ENCODE measurements at regions not wholly inside any gene's neighbourhood (a gene's known extent, or its start where the extent isn't known, plus 50 kb on each side); places are given as distances from the start of the nearest gene placed in this dataset.

- no peak for DNase-seq (ENCODE audit: low spot score)
Measured at GRCh38 chr6:22808466-22808865, 239.1 kb downstream of the HDGFL1 start.

- DNase-seq (ENCODE audit: low spot score) = no peak
Measured at GRCh38 chr6:22809370-22809769, 240.0 kb downstream of the HDGFL1 start.

DNA sequence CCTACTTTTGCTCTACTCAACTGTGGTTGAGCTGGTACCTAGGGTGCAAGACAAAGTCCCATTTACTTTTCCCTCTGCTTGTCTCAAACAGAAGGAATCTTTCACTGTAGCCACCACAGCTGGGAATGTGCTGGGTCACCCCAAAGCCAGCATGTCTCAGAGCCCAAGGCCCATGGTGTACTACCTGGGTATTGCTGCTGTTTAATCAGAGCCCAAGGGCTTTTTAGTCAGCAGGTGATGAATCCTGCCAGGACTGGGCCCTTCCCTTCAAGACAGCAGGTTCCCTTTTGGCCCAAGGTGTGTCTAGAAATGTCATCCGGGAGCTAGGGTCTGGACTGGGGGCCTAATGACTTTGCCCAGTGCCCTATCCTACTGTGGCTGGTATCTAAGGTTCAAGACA lies 249.8 kb downstream of the HDGFL1 start:
- no peak for DNase-seq (ENCODE audit: low spot score)

- DNase-seq (ENCODE audit: low spot score) = no peak
Measured at GRCh38 chr6:22821664-22822320, 252.4 kb downstream of the HDGFL1 start.

DNA sequence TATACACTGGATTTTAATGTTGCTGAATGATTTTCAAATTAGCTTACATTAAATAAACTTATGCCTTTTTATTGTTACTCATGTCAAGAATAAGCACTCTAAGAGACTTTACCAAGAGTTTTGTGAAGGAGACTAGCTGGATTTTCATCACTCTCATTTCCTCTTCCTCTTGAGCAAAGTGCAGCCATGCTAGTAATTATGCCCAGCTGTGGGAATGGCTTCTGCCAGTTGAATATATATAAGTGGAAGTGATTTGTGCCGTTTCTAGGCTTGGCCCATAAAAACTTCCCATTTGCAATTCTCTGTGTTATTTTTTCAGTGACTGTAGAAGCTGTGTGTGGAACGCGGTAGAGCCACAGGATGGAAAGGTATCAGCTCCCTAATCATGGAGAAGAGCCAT lies 255.8 kb downstream of the HDGFL1 start:
- DNase-seq (ENCODE audit: low spot score) = peak; percentile 6

DNA sequence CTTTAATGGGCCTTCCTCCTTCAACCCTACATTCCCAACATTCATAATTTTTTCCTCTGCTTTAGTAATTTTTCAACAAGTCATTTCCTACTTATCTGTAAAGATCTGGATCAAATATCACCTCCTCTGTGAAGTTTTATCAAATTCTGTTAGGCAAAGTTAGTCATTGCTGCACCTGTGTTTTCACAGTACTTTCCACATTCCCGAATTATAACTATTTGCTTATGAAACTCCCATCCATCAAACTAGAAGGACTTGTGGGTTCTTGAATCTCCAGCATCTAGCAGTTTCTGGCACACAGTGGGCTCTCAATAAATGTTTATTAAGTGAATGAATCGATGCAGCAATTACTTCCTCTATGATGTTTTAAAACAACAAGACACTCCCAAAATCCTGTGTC lies 257.6 kb downstream of the HDGFL1 start:
- DNase-seq (ENCODE audit: low spot score) = peak; percentile 64

GRCh38 chr6:22827760-22828159 lies 258.4 kb downstream of the HDGFL1 start:
- no peak for DNase-seq (ENCODE audit: low spot score)

GRCh38 chr6:22828179-22829062 lies 259.1 kb downstream of the HDGFL1 start:
- DNase-seq (ENCODE audit: low spot score) = peak; percentile 99

GRCh38 chr6:22829070-22829469 lies 259.7 kb downstream of the HDGFL1 start:
- DNase-seq (ENCODE audit: low spot score) = peak; percentile 54

DNA sequence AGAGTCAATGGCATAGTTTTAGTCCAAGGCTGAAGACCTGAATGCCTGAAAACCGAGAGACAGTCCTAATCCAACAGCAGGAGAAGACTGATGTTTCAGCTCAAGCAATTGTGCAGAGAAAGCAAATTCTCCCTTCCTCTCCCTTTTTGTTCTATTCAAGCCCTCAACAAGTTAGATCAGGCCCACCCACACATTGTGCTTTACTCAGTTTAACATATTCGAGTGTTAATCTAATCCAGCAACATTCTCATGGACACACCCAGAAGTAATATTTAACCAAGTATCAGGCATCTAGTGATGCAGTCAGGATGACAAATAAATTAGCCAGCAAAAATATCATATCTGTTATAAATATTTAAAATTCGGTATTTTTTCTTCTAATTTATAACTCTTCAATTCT lies 261.1 kb downstream of the HDGFL1 start:
- peak; percentile 53 for DNase-seq (ENCODE audit: low spot score)

DNA sequence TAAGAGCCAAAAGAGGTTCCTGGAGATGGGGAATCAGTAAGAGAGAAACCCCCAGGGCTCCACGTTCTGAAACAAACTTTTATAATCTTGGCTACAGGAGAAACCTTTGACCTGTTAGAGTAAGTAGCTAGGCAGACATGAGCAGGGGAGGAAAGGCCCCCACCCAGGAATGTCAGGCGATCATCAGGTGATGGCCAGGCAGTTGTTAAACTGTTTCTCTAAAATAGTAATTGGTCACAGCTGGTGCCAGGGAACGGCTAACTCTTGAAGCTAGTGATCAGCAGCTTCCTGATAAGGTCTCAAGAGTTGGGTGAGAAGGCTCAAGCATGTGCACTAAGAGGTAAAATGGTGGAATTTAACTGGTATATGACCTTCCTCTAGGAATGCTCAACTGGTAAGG lies 263.8 kb downstream of the HDGFL1 start:
- DNase-seq (ENCODE audit: low spot score) = no peak

DNA sequence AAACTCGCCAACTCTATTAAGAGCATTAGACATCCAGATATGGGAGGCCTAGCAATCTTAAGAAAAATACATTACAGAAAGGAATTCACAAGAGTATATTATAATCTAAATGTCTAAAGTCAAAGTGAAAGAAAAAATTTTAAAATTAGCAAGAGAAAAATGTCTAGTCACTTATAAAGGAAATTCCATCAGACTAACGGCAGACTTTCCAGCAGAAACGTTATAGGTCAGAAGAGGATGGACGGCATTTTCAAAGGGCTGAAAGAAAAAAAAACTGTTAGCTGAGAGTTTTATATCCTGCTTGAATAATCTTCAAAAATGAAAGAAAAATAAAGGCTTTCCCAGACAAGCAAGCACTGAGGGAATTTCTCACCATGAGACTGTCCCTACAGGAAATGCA lies 269.0 kb downstream of the HDGFL1 start:
- no peak for DNase-seq (ENCODE audit: low spot score)

DNA sequence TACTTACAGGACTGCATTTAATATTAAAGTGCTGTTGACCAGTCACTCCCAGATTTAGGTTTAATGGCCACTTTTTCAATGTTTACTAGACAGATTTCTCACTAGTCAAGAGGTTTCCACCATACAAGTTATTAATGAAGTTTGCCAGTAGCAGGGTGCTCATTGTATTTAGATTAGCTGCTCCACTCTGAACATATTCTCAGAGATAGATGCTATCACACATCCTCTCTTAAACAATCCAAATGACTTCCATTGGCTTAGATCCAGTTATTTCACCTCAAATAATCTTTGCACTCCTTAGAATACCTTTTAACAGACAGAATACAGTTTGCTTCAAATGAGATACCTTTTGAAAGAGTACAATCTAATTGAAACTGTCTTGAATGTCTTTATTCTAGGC lies 276.1 kb downstream of the HDGFL1 start:
- no peak for DNase-seq (ENCODE audit: low spot score)

DNA sequence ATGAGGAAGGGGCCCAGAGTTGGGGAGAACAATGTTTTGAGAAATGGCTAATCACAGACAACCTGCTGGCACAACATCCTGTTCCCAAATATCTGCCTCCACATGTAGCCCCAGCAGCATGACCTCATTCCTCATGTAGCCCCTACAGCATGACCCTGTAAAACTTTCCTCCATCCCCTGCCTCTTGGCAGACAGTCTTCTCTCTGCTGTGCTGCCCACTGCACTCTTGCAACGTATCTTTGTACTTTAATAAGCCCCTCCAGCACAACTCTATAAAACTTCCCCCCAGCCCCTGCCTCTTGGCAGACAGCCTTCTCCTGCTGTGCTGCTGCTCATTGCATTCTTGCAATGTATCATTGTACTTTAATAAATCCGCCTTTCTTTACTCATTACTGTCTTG lies 278.8 kb downstream of the HDGFL1 start:
- DNase-seq (ENCODE audit: low spot score) = no peak

- no peak for DNase-seq (ENCODE audit: low spot score)
Measured at GRCh38 chr6:22849921-22850320, 280.6 kb downstream of the HDGFL1 start.

GRCh38 chr6:22852101-22852500 lies 282.7 kb downstream of the HDGFL1 start:
- no peak for DNase-seq (ENCODE audit: low spot score)

- DNase-seq (ENCODE audit: low spot score) = no peak
Measured at GRCh38 chr6:22873513-22874136, 304.3 kb downstream of the HDGFL1 start.

DNA sequence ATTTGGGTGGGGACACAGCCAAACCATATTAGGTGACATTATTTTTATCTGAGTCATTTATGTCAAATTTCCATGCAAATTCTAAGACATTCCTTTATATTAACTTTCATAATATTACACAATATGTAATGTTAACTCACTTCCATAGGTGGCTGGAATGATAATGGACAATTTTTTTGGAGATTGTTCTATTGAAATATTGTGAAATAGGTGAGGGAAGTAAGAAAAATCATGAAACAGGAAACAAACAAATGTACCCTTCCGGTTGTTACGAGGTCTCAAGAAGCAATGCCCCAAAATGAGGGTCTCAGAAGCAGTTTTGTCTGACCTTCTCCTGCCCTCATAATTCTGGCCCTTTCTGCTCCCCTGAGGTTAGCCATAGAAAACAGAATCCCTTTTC lies 306.5 kb downstream of the HDGFL1 start:
- DNase-seq (ENCODE audit: low spot score) = no peak

DNA sequence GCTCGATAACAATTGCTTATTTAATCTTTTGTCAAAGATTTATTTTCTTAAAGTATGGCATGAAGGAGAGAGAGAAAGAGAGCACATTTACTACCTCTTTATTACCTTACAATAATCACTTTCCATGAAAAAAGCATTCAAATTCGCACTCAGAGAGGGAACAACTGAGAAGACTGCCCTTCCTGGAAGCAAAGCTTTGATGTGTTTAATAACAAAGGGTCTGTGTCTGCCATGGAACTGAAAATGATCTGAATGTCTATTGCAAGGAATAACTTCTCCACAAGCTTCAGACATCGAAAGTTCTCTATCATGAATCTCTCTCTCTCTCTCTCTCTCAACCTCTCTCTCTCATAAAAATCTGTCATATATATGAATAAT lies 308.9 kb downstream of the HDGFL1 start:
- DNase-seq (ENCODE audit: low spot score) = no peak

GRCh38 chr6:22878706-22879105 lies 309.3 kb downstream of the HDGFL1 start:
- DNase-seq (ENCODE audit: low spot score) = peak; percentile 37

GRCh38 chr6:22880686-22881433 lies 311.5 kb downstream of the HDGFL1 start:
- peak; percentile 98 for DNase-seq (ENCODE audit: low spot score)

GRCh38 chr6:22882581-22882980 lies 313.2 kb downstream of the HDGFL1 start:
- DNase-seq (ENCODE audit: low spot score) = no peak

All from kidney tubule cell (primary cell).